ENCODE measurements at regions not wholly inside any gene's neighbourhood (a gene's known extent, or its start where the extent isn't known, plus 50 kb on each side); places are given as distances from the start of the nearest gene placed in this dataset.

GRCh38 chr12:123046431-123046830, 66.0 kb downstream of the ARL6IP4 start:
- no peak overlapping the region for H3K27ac Mint-ChIP-seq
- no peak for ATAC-seq (ENCODE audit: low read depth)
- H3K4me1 Mint-ChIP-seq = peaks cover 21% of the 10 kb centered on the region

GRCh38 chr12:123045678-123046077, 65.2 kb downstream of the ARL6IP4 start:
- Mint-ChIP-seq H3K9me3 (no peaks in the 10 kb centered on the region), H3K36me3 (no peaks in the 10 kb centered on the region), H3K4me3 (no peak overlapping the region), H3K27ac (no peak overlapping the region), H3K4me1 (peaks cover 21% of the 10 kb centered on the region), H3K27me3 (no peaks in the 10 kb centered on the region)
- ATAC-seq (ENCODE audit: low read depth) (no peak), DNase-seq (ENCODE audit: low spot score in 2 of 2) (no peak)

More at GRCh38 chr12:123046431-123046830, 66.0 kb downstream of the ARL6IP4 start:
- Mint-ChIP-seq H3K27me3 (no peaks in the 10 kb centered on the region), H3K9me3 (no peaks in the 10 kb centered on the region), H3K4me3 (no peak overlapping the region), H3K36me3 (no peaks in the 10 kb centered on the region)
- no peak for DNase-seq (ENCODE audit: low spot score in 2 of 2)

GRCh38 chr12:123044351-123044750, 63.9 kb downstream of the ARL6IP4 start:
- no peaks in the 10 kb centered on the region for H3K9me3 Mint-ChIP-seq
- H3K27ac Mint-ChIP-seq = no peak overlapping the region
- DNase-seq (ENCODE audit: low spot score in 2 of 2) (no peak), ATAC-seq (ENCODE audit: low read depth) (no peak)
- H3K27me3 Mint-ChIP-seq = no peaks in the 10 kb centered on the region
- H3K4me3 Mint-ChIP-seq = no peak overlapping the region
- peaks cover 19% of the 10 kb centered on the region for H3K4me1 Mint-ChIP-seq
- H3K36me3 Mint-ChIP-seq = no peaks in the 10 kb centered on the region

GRCh38 chr12:123043536-123044001, 63.1 kb downstream of the ARL6IP4 start:
- DNase-seq (ENCODE audit: low spot score in 2 of 2) (peak; percentile 51 to 55), ATAC-seq (ENCODE audit: low read depth) (peak; percentile 94)
- peaks cover 18% of the 10 kb centered on the region for H3K4me1 Mint-ChIP-seq
- no peak overlapping the region for H3K4me3 Mint-ChIP-seq
- no peaks in the 10 kb centered on the region for H3K9me3 Mint-ChIP-seq
- no peaks in the 10 kb centered on the region for H3K27me3 Mint-ChIP-seq
- no peak overlapping the region for H3K27ac Mint-ChIP-seq
- H3K36me3 Mint-ChIP-seq = no peaks in the 10 kb centered on the region

DNA sequence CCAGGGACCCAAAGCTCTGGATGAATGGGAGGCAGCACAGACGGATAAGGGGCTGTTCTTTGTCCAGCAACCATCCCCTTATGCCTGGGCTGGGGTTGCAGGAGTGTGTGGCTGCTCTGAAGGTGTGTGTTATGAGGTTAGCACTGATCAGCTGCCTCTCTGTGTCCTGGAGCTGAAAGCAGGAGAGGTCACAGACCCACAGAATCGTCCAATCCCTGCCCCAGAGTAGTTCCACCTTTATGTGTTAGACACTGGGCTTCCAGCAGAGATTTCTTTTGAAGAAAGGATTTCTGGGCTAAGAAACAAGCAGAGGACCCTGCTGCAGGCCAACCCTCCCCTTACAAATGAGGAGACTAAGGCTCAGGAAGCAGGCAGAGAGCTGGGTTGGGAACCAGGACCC, 62.4 kb downstream of the ARL6IP4 start:
- Mint-ChIP-seq H3K36me3 (no peaks in the 10 kb centered on the region), H3K27me3 (no peaks in the 10 kb centered on the region), H3K9me3 (no peaks in the 10 kb centered on the region), H3K4me3 (no peak overlapping the region), H3K27ac (no peak overlapping the region), H3K4me1 (peaks cover 18% of the 10 kb centered on the region)
- ATAC-seq (ENCODE audit: low read depth) = no peak
- DNase-seq (ENCODE audit: low spot score in 2 of 2) = no peak

DNA sequence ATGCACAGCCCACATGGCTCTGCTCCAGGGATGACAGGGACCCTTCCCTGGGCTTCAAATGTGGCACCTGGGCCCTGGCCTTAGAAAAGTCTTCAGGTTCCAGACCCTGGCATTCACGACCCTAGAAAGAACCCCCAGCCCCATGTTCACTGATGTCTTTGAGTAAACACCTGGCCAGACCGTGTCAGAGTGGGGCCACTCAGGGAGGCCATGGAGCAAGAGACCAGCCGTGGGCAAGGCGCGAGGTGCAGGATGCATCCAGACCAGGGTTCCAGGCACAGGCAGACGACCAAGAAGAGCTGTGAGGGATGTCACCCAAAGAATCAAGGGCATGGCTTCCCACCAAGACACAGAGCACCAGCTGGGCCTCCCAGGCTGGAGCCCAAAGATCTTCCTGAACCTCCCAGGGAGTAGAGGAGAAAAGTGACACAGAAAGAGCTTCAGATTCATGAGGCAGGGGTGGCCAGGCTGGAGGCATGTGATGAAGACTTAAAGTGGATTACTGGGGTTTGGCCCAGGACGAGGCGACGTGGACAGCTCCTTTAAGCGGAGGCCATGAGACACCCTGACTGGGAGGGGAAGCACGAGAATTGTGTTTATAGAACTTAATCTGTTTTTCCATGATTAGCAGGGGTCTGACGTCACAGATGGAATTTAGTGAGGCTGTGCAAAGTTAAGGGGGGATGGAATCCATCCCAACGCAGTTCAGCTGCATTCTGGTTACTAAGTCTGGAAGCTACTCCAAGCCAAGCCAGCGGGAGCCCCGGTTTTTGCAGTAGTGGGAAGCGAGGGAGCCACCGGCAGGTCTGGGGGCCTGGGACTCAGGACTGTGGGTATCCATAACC, 61.6 kb downstream of the ARL6IP4 start:
- DNase-seq (ENCODE audit: low spot score in 2 of 2) (no peak), ATAC-seq (ENCODE audit: low read depth) (no peak)
- H3K9me3 Mint-ChIP-seq = no peaks in the 10 kb centered on the region
- peaks cover 18% of the 10 kb centered on the region for H3K4me1 Mint-ChIP-seq
- H3K36me3 Mint-ChIP-seq = peaks cover under 1% of the 10 kb centered on the region
- no peak overlapping the region for H3K4me3 Mint-ChIP-seq
- H3K27me3 Mint-ChIP-seq = no peaks in the 10 kb centered on the region
- H3K27ac Mint-ChIP-seq = no peak overlapping the region

- Mint-ChIP-seq H3K27me3 (no peaks in the 10 kb centered on the region), H3K36me3 (peaks cover 2% of the 10 kb centered on the region), H3K27ac (no peak overlapping the region), H3K9me3 (no peaks in the 10 kb centered on the region), H3K4me3 (no peak overlapping the region), H3K4me1 (peaks cover 14% of the 10 kb centered on the region)
- ATAC-seq (ENCODE audit: low read depth) = no peak
- DNase-seq (ENCODE audit: low spot score in 2 of 2) = no peak
Observed at GRCh38 chr12:123041042-123041531, 60.6 kb downstream of the ARL6IP4 start.

GRCh38 chr12:123040106-123040505, 59.6 kb downstream of the ARL6IP4 start:
- Mint-ChIP-seq H3K9me3 (no peaks in the 10 kb centered on the region), H3K4me3 (no peak overlapping the region), H3K4me1 (peaks cover 14% of the 10 kb centered on the region), H3K27ac (no peak overlapping the region), H3K27me3 (no peaks in the 10 kb centered on the region), H3K36me3 (peaks cover 2% of the 10 kb centered on the region)
- no peak for ATAC-seq (ENCODE audit: low read depth)
- DNase-seq (ENCODE audit: low spot score in 2 of 2) = no peak

- peaks cover 8% of the 10 kb centered on the region for H3K4me1 Mint-ChIP-seq
Observed at GRCh38 chr12:123038966-123039365, 58.5 kb downstream of the ARL6IP4 start.

GRCh38 chr12:123038486-123038885, 58.0 kb downstream of the ARL6IP4 start:
- Mint-ChIP-seq H3K27ac (no peak overlapping the region), H3K4me1 (peaks cover 8% of the 10 kb centered on the region), H3K36me3 (peaks cover 5% of the 10 kb centered on the region), H3K27me3 (no peaks in the 10 kb centered on the region), H3K9me3 (no peaks in the 10 kb centered on the region), H3K4me3 (no peak overlapping the region)
- no peak for ATAC-seq (ENCODE audit: low read depth)
- no peak for DNase-seq (ENCODE audit: low spot score in 2 of 2)

More at GRCh38 chr12:123038966-123039365, 58.5 kb downstream of the ARL6IP4 start:
- Mint-ChIP-seq H3K9me3 (no peaks in the 10 kb centered on the region), H3K36me3 (peaks cover 2% of the 10 kb centered on the region), H3K27me3 (no peaks in the 10 kb centered on the region), H3K27ac (no peak overlapping the region), H3K4me3 (no peak overlapping the region)
- no peak for DNase-seq (ENCODE audit: low spot score in 2 of 2)
- no peak for ATAC-seq (ENCODE audit: low read depth)

DNA sequence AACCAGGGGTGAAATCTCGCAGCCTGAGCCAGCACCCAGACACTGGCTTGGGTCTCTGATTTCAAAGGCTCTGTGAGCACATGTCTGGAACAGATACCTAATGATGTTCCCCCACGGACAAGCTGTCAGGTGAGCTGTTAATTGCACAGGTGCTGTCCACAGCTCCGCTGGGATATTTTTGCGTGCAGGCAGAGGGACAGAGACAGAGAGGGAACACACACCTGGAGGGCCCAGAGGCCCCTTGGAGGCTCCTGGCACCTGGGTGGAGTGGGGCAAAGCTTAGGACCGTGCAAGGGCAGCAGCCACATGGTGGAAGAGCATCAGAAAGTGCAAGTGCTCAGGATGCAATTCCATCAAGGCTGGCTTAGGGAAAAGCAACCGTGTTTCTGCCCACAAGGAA, 57.3 kb downstream of the ARL6IP4 start:
- H3K36me3 Mint-ChIP-seq = peaks cover 7% of the 10 kb centered on the region
- H3K4me1 Mint-ChIP-seq = peaks cover 7% of the 10 kb centered on the region
- H3K4me3 Mint-ChIP-seq = no peak overlapping the region
- no peak for DNase-seq (ENCODE audit: low spot score in 2 of 2)
- H3K9me3 Mint-ChIP-seq = no peaks in the 10 kb centered on the region
- H3K27me3 Mint-ChIP-seq = no peaks in the 10 kb centered on the region
- H3K27ac Mint-ChIP-seq = no peak overlapping the region
- no peak for ATAC-seq (ENCODE audit: low read depth)

GRCh38 chr12:123036466-123037285, 56.2 kb downstream of the ARL6IP4 start:
- Mint-ChIP-seq H3K9me3 (no peaks in the 10 kb centered on the region), H3K36me3 (peaks cover 8% of the 10 kb centered on the region), H3K4me1 (peaks cover 7% of the 10 kb centered on the region), H3K4me3 (no peak overlapping the region), H3K27ac (no peak overlapping the region), H3K27me3 (no peaks in the 10 kb centered on the region)
- DNase-seq (ENCODE audit: low spot score in 2 of 2) = no peak
- no peak for ATAC-seq (ENCODE audit: low read depth)

DNA sequence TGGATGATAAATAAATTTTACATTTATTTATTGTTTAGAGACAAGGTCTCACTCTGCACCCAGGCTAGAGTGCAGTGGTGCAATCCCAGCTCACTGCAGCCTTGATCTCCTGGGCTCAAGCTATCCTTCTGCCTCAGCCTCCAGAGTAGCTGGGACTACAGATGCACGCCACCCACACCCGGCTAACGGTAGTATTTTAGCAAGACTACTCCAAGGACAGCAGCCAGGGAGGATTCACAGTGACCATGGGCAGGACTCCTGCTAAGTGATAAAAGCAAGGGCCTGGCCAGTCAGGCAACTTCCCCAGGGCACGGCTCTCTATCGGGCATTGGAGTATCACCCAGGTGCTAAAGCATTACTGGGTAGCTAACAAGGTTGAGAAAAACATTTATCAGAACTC, 55.4 kb downstream of the ARL6IP4 start:
- Mint-ChIP-seq H3K27ac (no peak overlapping the region), H3K4me3 (no peak overlapping the region), H3K9me3 (no peaks in the 10 kb centered on the region), H3K4me1 (peaks cover 7% of the 10 kb centered on the region), H3K36me3 (peaks cover 11% of the 10 kb centered on the region), H3K27me3 (no peaks in the 10 kb centered on the region)
- no peak for ATAC-seq (ENCODE audit: low read depth)
- DNase-seq (ENCODE audit: low spot score in 2 of 2) = no peak

- Mint-ChIP-seq H3K4me3 (no peak overlapping the region), H3K27ac (no peak overlapping the region)
Observed at GRCh38 chr12:123034865-123035264, 54.4 kb downstream of the ARL6IP4 start.

More at GRCh38 chr12:123034865-123035264, 54.4 kb downstream of the ARL6IP4 start:
- Mint-ChIP-seq H3K4me1 (peaks cover 7% of the 10 kb centered on the region), H3K9me3 (no peaks in the 10 kb centered on the region), H3K27me3 (no peaks in the 10 kb centered on the region), H3K36me3 (peaks cover 14% of the 10 kb centered on the region)
- DNase-seq (ENCODE audit: low spot score in 2 of 2) (no peak), ATAC-seq (ENCODE audit: low read depth) (peak; percentile 32)
